ENCODE measurements at regions not wholly inside any gene's neighbourhood (a gene's known extent, or its start where the extent isn't known, plus 50 kb on each side); places are given as distances from the start of the nearest gene placed in this dataset.

GRCh38 chr15:46577767-46578166 is 942.9 kb downstream of the SQOR start:
- no peak for DNase-seq

DNA sequence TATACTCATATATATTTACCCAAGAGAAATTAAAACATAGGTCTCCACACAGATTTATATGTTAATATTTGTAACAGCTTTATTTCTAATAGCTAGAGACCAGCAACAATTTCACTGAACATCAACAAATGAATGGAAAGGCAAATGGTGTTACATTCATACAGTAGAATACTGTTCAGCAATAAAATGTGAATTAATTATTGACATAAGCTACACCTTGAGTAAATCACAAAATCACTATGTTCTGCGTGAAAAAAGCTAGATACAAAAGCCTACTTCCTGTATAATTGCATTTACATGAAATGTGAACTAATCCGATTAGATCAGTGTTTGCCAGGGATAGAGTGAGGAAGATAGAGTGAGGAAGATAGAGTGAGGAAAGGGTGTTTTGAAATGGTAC is 945.7 kb downstream of the SQOR start:
- DNase-seq, result no peak

DNA sequence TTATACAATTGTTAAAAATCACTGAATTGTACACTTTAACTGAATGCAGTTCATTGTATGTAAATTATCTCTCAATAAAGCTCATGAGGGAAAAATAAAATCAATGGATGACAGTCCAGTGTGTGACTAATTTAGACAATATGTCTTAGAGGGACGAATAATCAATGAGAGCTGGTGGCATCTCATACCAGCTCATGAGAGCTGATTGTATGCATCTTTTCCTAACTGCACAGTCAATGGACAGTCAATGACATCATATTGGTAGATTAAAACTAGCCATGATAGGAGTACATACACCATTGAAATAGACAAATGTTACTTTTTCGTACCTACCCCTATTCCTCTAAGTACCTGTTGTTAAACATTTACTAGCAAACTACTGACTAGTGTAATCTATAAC is 946.1 kb downstream of the SQOR start:
- DNase-seq, result no peak

DNA sequence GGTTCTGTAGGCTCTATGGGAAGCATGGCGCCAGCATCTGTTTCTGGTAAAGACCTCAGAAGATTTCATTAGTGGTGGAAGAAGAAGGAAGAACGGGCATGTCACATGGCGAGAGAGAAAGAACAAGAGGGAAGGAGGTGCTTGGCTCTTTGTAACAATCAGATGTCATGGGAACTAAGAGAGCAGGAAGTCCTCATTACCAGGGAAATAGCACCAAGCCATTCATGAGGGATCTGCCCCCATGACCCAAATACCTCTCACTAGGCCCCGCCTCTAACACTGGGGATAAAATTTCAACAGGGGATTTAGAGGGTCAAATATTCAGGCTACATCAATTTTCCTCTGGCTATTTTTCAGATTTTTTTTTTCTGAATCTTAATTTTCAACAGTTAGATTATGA is 954.3 kb downstream of the SQOR start:
- no peak for DNase-seq

DNA sequence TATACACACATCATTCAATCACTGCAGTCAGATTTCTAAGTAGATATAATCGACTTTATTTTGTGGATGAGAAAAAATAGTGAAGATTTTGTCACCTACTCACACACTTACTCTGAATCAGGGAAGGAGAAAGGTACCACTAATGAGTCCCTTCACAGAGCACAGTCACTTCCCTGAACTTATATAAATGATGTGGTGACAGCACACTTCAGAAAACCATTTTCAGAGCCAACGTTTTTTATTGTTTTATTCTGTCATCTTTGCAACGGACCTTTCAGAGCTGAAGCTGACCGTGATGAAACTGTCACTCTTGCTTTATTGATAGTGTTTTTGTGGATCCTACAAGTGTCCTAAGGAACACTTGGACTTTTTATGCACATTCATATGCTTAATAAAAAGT is 956.6 kb downstream of the SQOR start:
- no peak for DNase-seq

DNA sequence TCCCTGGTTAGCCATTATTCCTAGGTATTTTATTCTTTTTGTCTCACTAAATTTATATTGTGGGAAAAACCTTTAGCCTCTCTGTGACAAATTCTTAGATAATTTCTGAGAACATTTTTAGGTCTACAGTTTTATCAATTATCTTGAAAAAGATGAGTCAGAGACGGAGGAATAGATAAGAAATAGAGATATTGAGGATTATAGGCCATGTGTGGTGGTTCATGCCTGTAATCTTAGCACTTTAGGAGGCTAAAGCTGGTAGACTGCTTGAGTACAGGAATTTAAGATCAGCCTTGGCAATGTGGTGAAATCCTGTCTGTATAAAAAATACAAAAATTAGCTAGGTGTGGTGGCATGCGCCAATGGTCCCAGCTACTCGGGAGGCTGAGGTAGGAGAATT is 960.2 kb downstream of the SQOR start:
- no peak for DNase-seq

GRCh38 chr15:46607077-46607476 is 972.2 kb downstream of the SQOR start:
- DNase-seq, result no peak

DNA sequence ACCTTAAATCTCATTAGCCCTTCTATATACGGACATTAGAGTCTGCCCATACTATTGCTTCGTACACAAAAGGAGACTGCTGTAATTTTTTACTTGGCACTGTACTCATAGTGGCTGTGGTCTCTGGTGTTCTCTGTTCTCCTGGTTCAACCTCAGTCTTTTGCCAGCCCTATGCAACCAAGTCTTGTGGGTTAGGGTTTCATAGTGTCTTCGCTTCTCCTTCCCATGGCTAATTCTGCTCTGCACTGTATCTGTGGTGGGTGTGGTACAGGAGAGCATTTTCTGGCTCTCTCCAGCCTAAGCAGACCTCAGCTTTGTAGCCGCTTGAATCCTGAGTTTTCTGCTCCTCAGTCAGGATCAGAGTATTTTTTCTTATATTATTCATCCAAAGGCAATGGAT is 981.2 kb downstream of the SQOR start:
- DNase-seq, result no peak

DNA sequence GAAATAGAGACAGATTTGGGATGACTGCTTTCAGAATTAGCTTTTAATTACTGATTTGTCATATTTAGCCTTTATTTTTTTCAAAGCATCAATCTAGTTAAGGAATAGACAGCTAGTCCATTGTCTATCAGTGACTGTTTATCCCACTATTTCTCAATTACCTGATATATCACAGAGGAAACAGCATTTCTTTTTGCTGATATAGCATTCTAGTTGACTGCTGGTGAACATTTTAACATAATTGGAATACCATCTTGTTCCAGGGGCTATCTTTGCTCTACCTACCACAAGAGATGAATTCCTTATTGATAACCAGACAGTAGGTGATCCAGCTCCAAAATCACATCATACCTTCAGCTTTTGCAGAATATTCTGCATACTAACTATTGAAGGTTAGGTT is 982.7 kb downstream of the SQOR start:
- DNase-seq, result no peak

DNA sequence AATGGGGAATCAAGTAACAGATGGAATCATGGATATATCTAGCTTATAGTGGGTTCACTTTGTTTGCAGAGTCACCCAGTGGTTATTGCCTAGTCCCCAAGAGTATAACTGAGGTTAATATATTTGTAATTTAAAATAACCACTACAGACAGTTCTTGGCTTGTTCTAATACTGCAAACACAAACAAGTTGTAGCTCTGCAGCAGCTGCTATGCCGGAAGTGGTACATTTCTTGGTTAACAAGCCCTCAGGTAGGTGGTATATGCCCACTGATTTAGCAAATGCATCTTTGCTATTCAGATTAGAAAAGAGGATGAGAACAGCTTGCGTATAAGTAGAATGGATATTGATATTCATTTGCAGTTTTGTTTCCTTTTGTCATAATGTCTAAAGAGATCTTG is 984.2 kb downstream of the SQOR start:
- no peak for DNase-seq

DNA sequence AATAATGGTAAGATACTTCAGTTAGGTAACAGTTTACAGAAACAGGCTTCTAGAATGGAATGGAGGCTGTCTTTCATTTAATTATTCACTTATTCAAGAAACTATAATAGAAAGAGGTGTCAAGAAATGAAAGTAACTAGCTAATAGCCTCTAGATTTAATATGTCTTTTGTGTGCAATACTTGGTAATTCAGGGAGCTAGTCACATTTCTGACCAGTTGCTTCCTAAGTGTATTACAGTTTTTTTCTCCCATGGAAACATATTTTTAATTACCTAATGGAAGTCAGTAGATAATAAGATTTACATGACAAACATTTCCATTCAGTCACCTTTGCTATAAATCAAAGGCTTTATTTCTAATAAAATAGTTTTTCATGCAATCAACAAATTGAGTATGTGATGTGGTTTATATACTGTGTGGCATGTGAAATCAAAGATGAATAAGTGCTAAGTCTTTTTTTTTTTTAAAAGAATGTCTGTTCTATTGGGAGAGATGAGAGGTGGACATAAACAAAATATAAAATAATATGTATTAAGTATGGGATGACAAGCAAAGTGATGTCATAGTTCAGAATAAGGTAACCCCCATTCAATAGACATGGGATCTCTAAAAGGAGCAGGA is 985.7 kb downstream of the SQOR start:
- no peak for DNase-seq

- no peak for DNase-seq
Measured at GRCh38 chr15:46622851-46623250, 988.0 kb downstream of the SQOR start.

- DNase-seq, result no peak
Measured at GRCh38 chr15:46636206-46636605, 1001.4 kb downstream of the SQOR start.

- no peak for DNase-seq
Measured at GRCh38 chr15:46644501-46645481, 1010.0 kb downstream of the SQOR start.

- DNase-seq, result no peak
Measured at GRCh38 chr15:46646490-46646889, 1011.7 kb downstream of the SQOR start.

DNA sequence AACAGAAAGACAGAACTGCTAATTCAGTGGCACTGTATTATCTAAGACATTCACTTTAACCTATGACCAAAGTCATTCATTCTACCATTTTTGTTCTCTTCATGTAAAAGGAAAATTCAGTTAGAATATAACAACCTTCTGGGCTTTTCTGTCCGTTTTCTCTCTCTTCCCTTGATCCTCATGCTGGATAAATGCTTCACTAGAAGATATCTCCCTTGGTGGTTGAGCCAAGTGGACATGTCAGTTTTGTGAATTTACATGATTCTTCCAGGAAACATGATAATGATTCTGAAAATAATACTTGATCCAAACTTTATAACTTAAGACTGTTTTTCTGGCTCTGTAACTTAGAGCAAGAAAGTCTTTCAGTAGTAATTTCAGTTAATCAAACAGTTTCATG is 1012.2 kb downstream of the SQOR start:
- no peak for DNase-seq

DNA sequence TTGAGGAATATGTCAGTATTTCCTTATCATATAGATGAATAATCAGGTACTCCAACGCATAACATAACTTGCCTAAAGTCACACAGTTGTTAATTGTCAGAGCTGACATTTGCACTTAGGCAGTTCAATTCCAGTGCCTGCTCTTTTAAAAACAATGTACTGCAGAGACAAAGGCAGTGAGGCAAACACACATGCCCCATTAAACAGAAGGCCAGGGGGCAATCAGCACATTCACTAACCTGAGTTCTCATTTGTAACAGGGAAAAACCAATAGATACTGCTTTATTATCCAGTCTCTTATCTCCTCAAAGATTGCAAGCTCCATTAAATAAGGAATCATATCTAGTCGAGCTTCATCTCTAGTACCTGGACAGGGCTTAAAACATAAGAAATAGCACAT is 1017.4 kb downstream of the SQOR start:
- no peak for DNase-seq

GRCh38 chr15:46654993-46655392 is 1020.2 kb downstream of the SQOR start:
- DNase-seq, result no peak

- DNase-seq, result no peak
Measured at GRCh38 chr15:46660096-46660842, 1025.4 kb downstream of the SQOR start.

GRCh38 chr15:46670258-46670657 is 1035.4 kb downstream of the SQOR start:
- no peak for DNase-seq

- no peak for DNase-seq
Measured at GRCh38 chr15:46671336-46671735, 1036.5 kb downstream of the SQOR start.

DNA sequence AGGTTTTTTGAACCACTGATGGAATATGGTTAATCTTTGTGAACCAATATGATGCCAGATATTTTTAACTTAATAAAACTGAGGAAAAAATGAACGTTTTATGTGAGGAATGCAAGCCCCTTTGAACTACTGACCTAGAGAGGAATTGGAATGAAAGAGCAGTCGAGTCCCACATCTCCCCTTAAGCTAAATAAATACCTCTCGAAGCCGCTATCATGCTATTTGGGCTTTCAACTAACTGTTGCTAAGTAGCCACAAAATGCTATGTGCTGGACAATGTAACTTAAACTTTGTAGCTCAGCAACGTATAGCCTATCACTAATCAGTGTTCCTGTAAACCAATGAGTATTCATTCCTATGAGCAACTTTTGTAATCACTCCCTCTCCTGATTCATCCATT is 1037.2 kb downstream of the SQOR start:
- no peak for DNase-seq
